ENCODE measurements at regions not wholly inside any gene's neighbourhood (a gene's known extent, or its start where the extent isn't known, plus 50 kb on each side); places are given as distances from the start of the nearest gene placed in this dataset.

GRCh38 chr13:46949211-46949610 lies 52.4 kb upstream of the HTR2A start:
- no peaks in the 10 kb centered on the region for H3K36me3 ChIP-seq (replicated peaks in 1 of 2; ENCODE audit: control insufficient read depth in 1 of 2, insufficient read depth in 2 of 2, low read length in 2 of 2)
- no peak for TF ChIP-seq CTCF (IDR thresholded peaks at IDR 0.05)
- H3K27ac ChIP-seq (ENCODE audit: low read depth in 1 of 2, low read length in 2 of 2): no peak overlapping the region
- H3K4me3 ChIP-seq (replicated peaks in 1 of 3; ENCODE audit: low read depth in 2 of 3, low read length in 3 of 3): no peak overlapping the region
- H3K4me2 ChIP-seq (replicated peaks; ENCODE audit: extremely low read depth, low read length, poor library complexity, severe bottlenecking): no peak overlapping the region
- intact Hi-C loops (cut with micrococcal nuclease): no loop called here
- no peaks in the 10 kb centered on the region for H3K79me2 ChIP-seq (ENCODE audit: insufficient read depth, low read length)
- no peaks in the 10 kb centered on the region for H4K20me1 ChIP-seq (ENCODE audit: insufficient read depth, low read length)
- H3K4me1 Mint-ChIP-seq: peaks cover 16% of the 10 kb centered on the region
- H3K27me3 ChIP-seq (ENCODE audit: control insufficient read depth in 2 of 2, insufficient read depth in 2 of 2, low read length in 2 of 2): no peaks in the 10 kb centered on the region
- no peak overlapping the region for H3K4me3 Mint-ChIP-seq
- DNase-seq: no peak
- no peak overlapping the region for H2AFZ ChIP-seq (ENCODE audit: insufficient read depth, low read depth, low read length, poor library complexity, severe bottlenecking)
- peaks cover 9 to 26% (median 23%) of the 10 kb centered on the region in 7 donors for H3K9me3 Mint-ChIP-seq
- WGBS (ENCODE audit: insufficient coverage): no CpG with 5 or more reads among the region's 3 CpGs
- H3K27me3 Mint-ChIP-seq (ENCODE audit: low read depth in 3 of 3): no peaks in the 10 kb centered on the region
- H3K9ac ChIP-seq (ENCODE audit: insufficient read depth, low read length, poor library complexity, severe bottlenecking): no peak overlapping the region
- H3K4me1 ChIP-seq (ENCODE audit: control insufficient read depth in 1 of 2, insufficient read depth in 2 of 2, low read length in 2 of 2): peaks cover 15 to 17% of the 10 kb centered on the region in 2 donors
- H3K27ac Mint-ChIP-seq: no peak overlapping the region
- H3K9me3 ChIP-seq (replicated peaks in 1 of 2; ENCODE audit: control insufficient read depth in 1 of 2, insufficient read depth in 1 of 2, low read length in 2 of 2): peaks cover 10 to 25% of the 10 kb centered on the region in 2 donors
- no peaks in the 10 kb centered on the region for H3K36me3 Mint-ChIP-seq

GRCh38 chr13:46948338-46948737 lies 51.5 kb upstream of the HTR2A start:
- no peaks in the 10 kb centered on the region for H3K27me3 Mint-ChIP-seq (ENCODE audit: low read depth in 3 of 3)
- H3K4me3 Mint-ChIP-seq: no peak overlapping the region
- Histone ChIP-seq H4K20me1 (ENCODE audit: insufficient read depth, low read length) (no peaks in the 10 kb centered on the region), H3K36me3 (replicated peaks in 1 of 2; ENCODE audit: control insufficient read depth in 1 of 2, insufficient read depth in 2 of 2, low read length in 2 of 2) (no peaks in the 10 kb centered on the region), H3K9ac (ENCODE audit: insufficient read depth, low read length, poor library complexity, severe bottlenecking) (no peak overlapping the region), H3K4me1 (ENCODE audit: control insufficient read depth in 1 of 2, insufficient read depth in 2 of 2, low read length in 2 of 2) (peaks cover 6 to 8% of the 10 kb centered on the region in 2 donors), H3K27ac (ENCODE audit: low read depth in 1 of 2, low read length in 2 of 2) (no peak overlapping the region), H2AFZ (ENCODE audit: insufficient read depth, low read depth, low read length, poor library complexity, severe bottlenecking) (no peak overlapping the region), H3K4me2 (replicated peaks; ENCODE audit: extremely low read depth, low read length, poor library complexity, severe bottlenecking) (no peak overlapping the region), H3K4me3 (replicated peaks in 1 of 3; ENCODE audit: low read depth in 2 of 3, low read length in 3 of 3) (no peak overlapping the region), H3K79me2 (ENCODE audit: insufficient read depth, low read length) (no peaks in the 10 kb centered on the region), H3K27me3 (ENCODE audit: control insufficient read depth in 2 of 2, insufficient read depth in 2 of 2, low read length in 2 of 2) (no peaks in the 10 kb centered on the region), H3K9me3 (replicated peaks in 1 of 2; ENCODE audit: control insufficient read depth in 1 of 2, insufficient read depth in 1 of 2, low read length in 2 of 2) (peaks cover 11 to 26% of the 10 kb centered on the region in 2 donors)
- intact Hi-C loops (cut with micrococcal nuclease): no loop called here
- DNase-seq: no peak
- peaks cover 9% of the 10 kb centered on the region for H3K4me1 Mint-ChIP-seq
- peaks cover 14 to 31% (median 27%) of the 10 kb centered on the region in 7 donors for H3K9me3 Mint-ChIP-seq
- no peak for TF ChIP-seq CTCF (IDR thresholded peaks at IDR 0.05)
- H3K36me3 Mint-ChIP-seq: no peaks in the 10 kb centered on the region
- WGBS (ENCODE audit: insufficient coverage): 91% methylated on average over 4 of the region's 4 CpGs
- no peak overlapping the region for H3K27ac Mint-ChIP-seq
